Neural progenitor cell (in vitro differentiated cells): ENCODE measurements at regions not wholly inside any gene's neighbourhood (a gene's known extent, or its start where the extent isn't known, plus 50 kb on each side); places are given as distances from the start of the nearest gene placed in this dataset.

Experiments used
- CTCF ChIP-seq: fragments of 200-600 bp; sonication (generic); IDR thresholded peaks from 2 replicates; pipeline ENCODE4 v1.5.1; 2017; ENCODE audit warnings: antibody characterized with exemption, mild to moderate bottlenecking
- EZH2 ChIP-seq: fragments of 200-600 bp; sonication (generic); IDR thresholded peaks from 2 replicates; pipeline ENCODE4 v1.6.1; 2017; ENCODE audit warnings: antibody characterized with exemption, mild to moderate bottlenecking, moderate library complexity
- EZH2phosphoT487 ChIP-seq: fragments of 200-600 bp; sonication (generic); IDR thresholded peaks from 2 replicates; pipeline ENCODE4 v1.6.1; 2017; ENCODE audit warnings: antibody characterized with exemption

GRCh38 chr5:97508864-97509263 is 325.8 kb upstream of the RIOK2 start:
- TF ChIP-seq CTCF (no peak), EZH2phosphoT487 (no peak), EZH2 (no peak)
